ENCODE measurements at regions not wholly inside any gene's neighbourhood (a gene's known extent, or its start where the extent isn't known, plus 50 kb on each side); places are given as distances from the start of the nearest gene placed in this dataset.
"Not testable (repeated sequence)": the region's sequence is repeated elsewhere in the genome, so short reads cannot be mapped to it uniquely, and the experiment has no call there.

GRCh38 chr1:101595881-101596374 lies 359.1 kb downstream of the S1PR1 start:
- Histone ChIP-seq H3K4me3 (no peak overlapping the region), H3K27ac (no peak overlapping the region), H3K36me3 (no peaks in the 10 kb centered on the region), H3K27me3 (no peaks in the 10 kb centered on the region), H3K9me3 (no peaks in the 10 kb centered on the region), H3K4me1 (no peaks in the 10 kb centered on the region), H3K9ac (ENCODE audit: low read depth in 2 of 2, low read length in 2 of 2) (no peak overlapping the region)
- intact Hi-C loops (cut with DNase I): no loop called here
- DNase-seq: no peak
- TF ChIP-seq, protein P1, sequence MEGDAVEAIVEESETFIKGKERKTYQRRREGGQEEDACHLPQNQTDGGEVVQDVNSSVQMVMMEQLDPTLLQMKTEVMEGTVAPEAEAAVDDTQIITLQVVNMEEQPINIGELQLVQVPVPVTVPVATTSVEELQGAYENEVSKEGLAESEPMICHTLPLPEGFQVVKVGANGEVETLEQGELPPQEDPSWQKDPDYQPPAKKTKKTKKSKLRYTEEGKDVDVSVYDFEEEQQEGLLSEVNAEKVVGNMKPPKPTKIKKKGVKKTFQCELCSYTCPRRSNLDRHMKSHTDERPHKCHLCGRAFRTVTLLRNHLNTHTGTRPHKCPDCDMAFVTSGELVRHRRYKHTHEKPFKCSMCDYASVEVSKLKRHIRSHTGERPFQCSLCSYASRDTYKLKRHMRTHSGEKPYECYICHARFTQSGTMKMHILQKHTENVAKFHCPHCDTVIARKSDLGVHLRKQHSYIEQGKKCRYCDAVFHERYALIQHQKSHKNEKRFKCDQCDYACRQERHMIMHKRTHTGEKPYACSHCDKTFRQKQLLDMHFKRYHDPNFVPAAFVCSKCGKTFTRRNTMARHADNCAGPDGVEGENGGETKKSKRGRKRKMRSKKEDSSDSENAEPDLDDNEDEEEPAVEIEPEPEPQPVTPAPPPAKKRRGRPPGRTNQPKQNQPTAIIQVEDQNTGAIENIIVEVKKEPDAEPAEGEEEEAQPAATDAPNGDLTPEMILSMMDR (IDR thresholded peaks at IDR 0.05): no peak

- intact Hi-C loops (cut with DNase I); DNase-seq; H3K4me1 ChIP-seq; H3K36me3 ChIP-seq; H3K27me3 ChIP-seq; H3K9me3 ChIP-seq; H3K4me3 ChIP-seq; H3K9ac ChIP-seq (ENCODE audit: low read depth in 2 of 2, low read length in 2 of 2); H3K27ac ChIP-seq: not testable (repeated sequence)
These were observed 363.8 kb downstream of the S1PR1 start for GRCh38 chr1:101600615-101601014.

DNA sequence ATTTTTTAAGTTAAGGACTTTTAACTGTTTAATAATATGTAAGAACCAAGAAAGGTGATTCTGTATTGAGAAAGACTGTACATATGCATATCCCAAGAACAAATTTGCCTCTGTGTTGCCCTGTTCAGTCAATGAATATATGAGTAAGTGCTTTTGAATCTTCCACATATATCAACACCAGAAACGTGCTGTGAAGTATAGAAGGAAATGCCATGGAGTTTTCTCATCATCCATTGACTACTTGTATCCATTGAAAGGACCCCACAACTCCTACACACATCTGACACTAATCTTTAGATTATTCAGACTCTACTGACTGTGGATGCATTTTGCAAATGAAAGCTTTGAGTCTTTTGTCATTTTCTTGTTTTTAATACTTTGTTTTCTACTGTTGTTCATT lies 366.9 kb downstream of the S1PR1 start:
- no peaks in the 10 kb centered on the region for H3K4me1 ChIP-seq
- no peak overlapping the region for H3K9ac ChIP-seq (ENCODE audit: low read depth in 2 of 2, low read length in 2 of 2)
- TF ChIP-seq, protein P1 (IDR thresholded peaks at IDR 0.05): no peak
- H3K4me3 ChIP-seq: no peak overlapping the region
- no peaks in the 10 kb centered on the region for H3K36me3 ChIP-seq
- no peak for DNase-seq
- no peak overlapping the region for H3K27ac ChIP-seq
- no peaks in the 10 kb centered on the region for H3K9me3 ChIP-seq
- H3K27me3 ChIP-seq: no peaks in the 10 kb centered on the region
- intact Hi-C loops (cut with DNase I): no loop called here

DNA sequence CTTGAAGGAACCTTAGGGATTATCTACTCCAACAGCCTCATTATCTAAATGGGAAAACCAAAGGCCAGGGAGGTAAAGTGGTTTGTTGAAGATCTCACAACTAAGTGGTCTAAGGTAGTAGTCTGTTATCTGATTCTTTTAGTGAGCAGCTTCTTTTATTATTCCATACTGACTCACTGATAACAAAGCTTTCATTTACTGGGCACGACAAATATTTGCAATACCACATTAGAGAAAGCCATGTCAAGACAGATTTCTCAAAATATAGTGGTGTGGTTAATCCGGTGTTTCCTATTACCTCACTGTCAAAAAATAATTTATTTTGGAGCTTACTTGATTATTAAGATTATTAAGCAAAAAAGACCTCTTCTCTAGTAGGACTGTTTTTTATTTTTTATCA lies 369.1 kb downstream of the S1PR1 start:
- no peak for DNase-seq
- Histone ChIP-seq H3K9me3 (no peaks in the 10 kb centered on the region), H3K4me1 (no peaks in the 10 kb centered on the region), H3K9ac (ENCODE audit: low read depth in 2 of 2, low read length in 2 of 2) (no peak overlapping the region), H3K27ac (no peak overlapping the region), H3K4me3 (no peak overlapping the region), H3K36me3 (no peaks in the 10 kb centered on the region), H3K27me3 (no peaks in the 10 kb centered on the region)
- TF ChIP-seq, protein P1 (IDR thresholded peaks at IDR 0.05): no peak
- intact Hi-C loops (cut with DNase I): no loop called here

DNA sequence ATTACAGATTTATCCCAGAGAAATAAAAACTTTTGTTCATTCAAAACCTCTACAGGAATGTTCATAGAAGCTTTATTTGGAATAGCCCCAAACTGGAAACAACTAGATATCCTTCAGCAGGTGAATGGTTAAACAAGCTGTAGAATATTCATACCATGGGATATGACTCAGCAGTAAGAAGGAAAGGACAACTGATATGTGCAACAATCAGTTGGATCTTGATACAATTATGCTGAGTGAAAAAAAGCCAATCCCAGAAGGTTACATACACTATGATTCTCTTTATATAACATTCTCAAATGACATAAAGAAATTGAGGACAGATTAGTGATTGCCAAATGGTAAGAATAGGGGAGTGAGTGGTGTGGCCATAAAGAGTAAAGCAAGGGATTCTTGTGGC lies 376.7 kb downstream of the S1PR1 start:
- H3K9ac ChIP-seq (ENCODE audit: low read depth in 2 of 2, low read length in 2 of 2): no peak overlapping the region
- no peaks in the 10 kb centered on the region for H3K27me3 ChIP-seq
- H3K4me1 ChIP-seq: no peaks in the 10 kb centered on the region
- H3K9me3 ChIP-seq: no peaks in the 10 kb centered on the region
- H3K36me3 ChIP-seq: no peaks in the 10 kb centered on the region
- no peak overlapping the region for H3K4me3 ChIP-seq
- H3K27ac ChIP-seq: no peak overlapping the region
- no peak for DNase-seq
- TF ChIP-seq, protein P1 (IDR thresholded peaks at IDR 0.05): no peak
- intact Hi-C loops (cut with DNase I): no loop called here

- TF ChIP-seq, protein P1 (IDR thresholded peaks at IDR 0.05): no peak
- Histone ChIP-seq H3K4me3 (no peak overlapping the region), H3K27me3 (no peaks in the 10 kb centered on the region), H3K27ac (no peak overlapping the region), H3K36me3 (no peaks in the 10 kb centered on the region), H3K9ac (ENCODE audit: low read depth in 2 of 2, low read length in 2 of 2) (no peak overlapping the region), H3K9me3 (no peaks in the 10 kb centered on the region), H3K4me1 (no peaks in the 10 kb centered on the region)
- DNase-seq: no peak
- intact Hi-C loops (cut with DNase I): no loop called here
These were observed 377.8 kb downstream of the OLFM3 start for GRCh38 chr1:101618900-101619299.
